ENCODE measurements at regions not wholly inside any gene's neighbourhood (a gene's known extent, or its start where the extent isn't known, plus 50 kb on each side); places are given as distances from the start of the nearest gene placed in this dataset.

DNA sequence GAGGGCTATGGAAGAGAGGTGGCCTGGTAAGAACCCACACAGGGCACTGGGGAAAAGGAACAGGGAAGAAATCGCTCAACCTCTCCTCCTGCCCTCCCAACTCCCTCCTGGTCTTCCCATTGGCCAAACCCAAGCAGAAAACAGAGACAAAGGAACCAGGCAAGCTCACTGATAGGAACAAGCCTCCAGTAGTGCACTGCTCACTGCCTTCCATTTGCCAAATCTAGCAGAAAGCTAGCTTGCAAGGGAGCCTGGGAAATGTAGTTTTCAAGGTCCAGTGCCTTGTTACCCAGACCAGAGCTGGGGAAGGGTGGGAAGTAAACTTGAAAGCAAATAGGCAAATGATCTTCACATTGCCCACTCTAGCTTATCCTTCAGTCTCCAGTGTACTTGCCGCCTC, 556.1 kb upstream of the AUTS2 start:
- H2BK5ac ChIP-seq (ENCODE audit: low read depth, low read length, poor library complexity, severe bottlenecking) = no peak overlapping the region
- H4K8ac ChIP-seq (ENCODE audit: low read depth in 2 of 2, low read length in 2 of 2) = no peak overlapping the region
- WGBS, 2 experiments (ENCODE audit: extremely low coverage in 2 of 2, insufficient read length in 1 of 2) = no CpG with 5 or more reads among the region's 2 CpGs
- no peaks in the 10 kb centered on the region for H3K36me3 ChIP-seq (ENCODE audit: control insufficient read depth, insufficient read depth, low read length)
- H3K9ac ChIP-seq (ENCODE audit: low read depth, low read length) = no peak overlapping the region
- dilution Hi-C loops (cut with HindIII; ENCODE audit: low sequenced_read_pairs, unreplicated experiment) (no loop called here), in situ Hi-C loops (cut with MboI; ENCODE audit: low sequenced_read_pairs) (no loop called here), intact Hi-C loops (cut with micrococcal nuclease) (no loop called here)
- H3K4me1 ChIP-seq (ENCODE audit: control insufficient read depth, insufficient read depth, low read length) = no peaks in the 10 kb centered on the region
- ATAC-seq (ENCODE audit: low read depth) (no peak), DNase-seq (no peak)
- no peaks in the 10 kb centered on the region for H3K9me1 ChIP-seq (ENCODE audit: insufficient read depth, low read length)
- no TSS peak for BruUV-seq (replicated peaks)
- no peak overlapping the region for H2BK120ac ChIP-seq (ENCODE audit: low read depth, low read length)
- no peak overlapping the region for H3K14ac ChIP-seq (replicated peaks; ENCODE audit: low read depth, low read length)
- H2AK9ac ChIP-seq (replicated peaks; ENCODE audit: low read depth, low read length, poor library complexity) = no peak overlapping the region
- TF ChIP-seq RFX5 (IDR thresholded peaks at IDR 0.05; ENCODE audit: low read depth, low read length) = no peak
- TF ChIP-seq RAD21 (IDR thresholded peaks at IDR 0.05; ENCODE audit: low read length) = no peak
- POLR2A ChIA-PET (ENCODE audit: unreplicated experiment) = no interaction called here
- no peaks in the 10 kb centered on the region for H3K27me3 ChIP-seq (ENCODE audit: control insufficient read depth, insufficient read depth, low read length)
- no peak overlapping the region for H3K4me2 ChIP-seq (ENCODE audit: low read depth, low read length)
- H3K4me3 ChIP-seq (ENCODE audit: insufficient read depth, low read depth, low read length) = no peak overlapping the region
- no peak overlapping the region for H4K5ac ChIP-seq (ENCODE audit: low read depth, low read length)
- H2AK5ac ChIP-seq (ENCODE audit: low read depth, low read length) = no peak overlapping the region
- H3K23ac ChIP-seq (ENCODE audit: low read depth, low read length) = no peak overlapping the region
- no peaks in the 10 kb centered on the region for H3K79me1 ChIP-seq (ENCODE audit: low read depth in 1 of 2, low read length in 2 of 2)
- no peak overlapping the region for H3K18ac ChIP-seq (ENCODE audit: low read depth, low read length)
- no peak overlapping the region for H2BK20ac ChIP-seq (ENCODE audit: low read depth, low read length)
- no peak overlapping the region for H3K27ac ChIP-seq (ENCODE audit: insufficient read depth, low read length)
- no peak overlapping the region for H3K4ac ChIP-seq (ENCODE audit: low read depth, low read length)
- H3K56ac ChIP-seq (ENCODE audit: extremely low read depth, insufficient read depth, low read length) = no peak overlapping the region
- CTCF ChIA-PET = no interaction called here
- no peak overlapping the region for H2AFZ ChIP-seq (replicated peaks; ENCODE audit: low read length, poor library complexity)
- no peaks in the 10 kb centered on the region for H4K20me1 ChIP-seq (ENCODE audit: insufficient read depth, low read length)
- peaks cover 4% of the 10 kb centered on the region for H3K9me3 ChIP-seq (ENCODE audit: control insufficient read depth, insufficient read depth, low read length)
- H4K91ac ChIP-seq (ENCODE audit: insufficient read depth, low read depth, low read length) = no peak overlapping the region
- H2BK15ac ChIP-seq (ENCODE audit: low read depth, low read length) = no peak overlapping the region

All from IMR-90 (cell line).